CD4-positive, alpha-beta T cell treated with Interleukin-15 for 4 hours (primary cell): ENCODE measurements at regions not wholly inside any gene's neighbourhood (a gene's known extent, or its start where the extent isn't known, plus 50 kb on each side); places are given as distances from the start of the nearest gene placed in this dataset.

Experiments used
- DNase-seq: peaks from one replicate; pipeline ENCODE4 v3.0.0-alpha.2; 2020; ENCODE audit warnings: low spot score

- DNase-seq: no peak
These were observed 94.4 kb upstream of the HDAC4 start for GRCh38 chr2:239495175-239495574.

GRCh38 chr2:239494578-239494977 is 93.8 kb upstream of the HDAC4 start:
- no peak for DNase-seq

GRCh38 chr2:239489481-239489880 is 88.7 kb upstream of the HDAC4 start:
- DNase-seq: no peak

GRCh38 chr2:239488125-239488524 is 87.3 kb upstream of the HDAC4 start:
- DNase-seq: no peak

- DNase-seq: no peak
These were observed 86.5 kb upstream of the HDAC4 start for GRCh38 chr2:239487272-239487671.

- no peak for DNase-seq
These were observed 84.8 kb upstream of the HDAC4 start for GRCh38 chr2:239485622-239486021.

GRCh38 chr2:239484571-239485355 is 83.9 kb upstream of the HDAC4 start:
- no peak for DNase-seq

GRCh38 chr2:239482778-239483712 is 82.2 kb upstream of the HDAC4 start:
- no peak for DNase-seq

GRCh38 chr2:239479471-239479870 is 78.7 kb upstream of the HDAC4 start:
- no peak for DNase-seq

GRCh38 chr2:239477591-239477990 is 76.8 kb upstream of the HDAC4 start:
- DNase-seq: no peak

- DNase-seq: no peak
These were observed 76.2 kb upstream of the HDAC4 start for GRCh38 chr2:239476757-239477585.

GRCh38 chr2:239476029-239476756 is 75.4 kb upstream of the HDAC4 start:
- no peak for DNase-seq

GRCh38 chr2:239475161-239476028 is 74.6 kb upstream of the HDAC4 start:
- no peak for DNase-seq

GRCh38 chr2:239473211-239473805 is 72.5 kb upstream of the HDAC4 start:
- no peak for DNase-seq

- DNase-seq: no peak
These were observed 71.5 kb upstream of the HDAC4 start for GRCh38 chr2:239472235-239472775.

- DNase-seq: no peak
These were observed 70.4 kb upstream of the HDAC4 start for GRCh38 chr2:239471011-239471792.

- no peak for DNase-seq
These were observed 69.5 kb upstream of the HDAC4 start for GRCh38 chr2:239470151-239470900.
